HUES64 (cell line): ENCODE measurements at regions not wholly inside any gene's neighbourhood (a gene's known extent, or its start where the extent isn't known, plus 50 kb on each side); places are given as distances from the start of the nearest gene placed in this dataset.

Experiments used
- H3K27ac ChIP-seq: 2 replicates; pipeline ENCODE4 v1.7.0; 2013; ENCODE audit warnings: low read depth, low read length, inconsistent platforms
- H3K27me3 ChIP-seq: 2 replicates; pipeline ENCODE4 v1.6.1; 2013; ENCODE audit warnings: mild to moderate bottlenecking, low read length; ENCODE audit not compliant: insufficient read depth
- H3K36me3 ChIP-seq: 2 replicates; pipeline ENCODE4 v1.6.1; 2013; ENCODE audit warnings: mild to moderate bottlenecking, low read length; ENCODE audit not compliant: insufficient read depth
- H3K4me1 ChIP-seq: 2 replicates; pipeline ENCODE4 v1.6.1; 2013; ENCODE audit warnings: mild to moderate bottlenecking, low read length, moderate library complexity; ENCODE audit not compliant: insufficient read depth
- H3K4me3 ChIP-seq: 2 replicates; pipeline ENCODE4 v1.5.1; 2013; ENCODE audit warnings: mild to moderate bottlenecking, low read length, moderate library complexity
- H3K9ac ChIP-seq: 2 replicates; pipeline ENCODE4 v1.6.1; 2013; ENCODE audit warnings: mild to moderate bottlenecking, low read depth, low read length
- H3K9me3 ChIP-seq: 2 replicates; pipeline ENCODE4 v1.6.1; 2013; ENCODE audit warnings: low read depth, low read length; ENCODE audit not compliant: insufficient read depth
- WGBS: fragments of 150-250, 120-280 bp; methylation state at CpG from one replicate; pipeline ENCODE4 v1.1.7; 2013; ENCODE audit warnings: missing lambda C conversion rate; 5-methylcytosine and 5-hydroxymethylcytosine counted together

DNA sequence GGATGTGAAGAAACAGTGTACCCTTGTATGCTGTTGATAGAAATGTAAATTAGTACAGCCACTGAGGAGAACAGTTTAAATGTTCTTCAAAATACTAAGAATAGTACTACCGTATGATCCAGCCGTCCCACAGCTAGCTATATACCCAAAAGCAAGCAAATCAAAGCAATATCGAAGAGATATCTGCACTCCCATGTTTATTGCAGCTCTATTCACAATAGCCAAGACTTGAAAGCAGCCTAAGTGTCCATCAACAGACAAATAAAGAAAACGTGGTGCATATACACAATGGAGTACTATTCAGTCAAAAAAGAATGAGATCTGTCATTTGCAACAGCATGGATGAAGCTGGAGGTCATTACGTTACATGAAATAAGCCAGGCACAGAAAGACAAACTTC lies 88.5 kb upstream of the SLC38A4 start:
- H3K9ac ChIP-seq: no peak overlapping the region
- no peaks in the 10 kb centered on the region for H3K36me3 ChIP-seq
- H3K4me3 ChIP-seq: no peak overlapping the region
- peaks cover 3% of the 10 kb centered on the region; the same call in 1 of the 2 replicates for H3K9me3 ChIP-seq
- H3K27ac ChIP-seq: no peak overlapping the region
- H3K27me3 ChIP-seq: no peaks in the 10 kb centered on the region
- WGBS: 85% methylated on average over 5 of the region's 5 CpGs
- no peaks in the 10 kb centered on the region for H3K4me1 ChIP-seq

DNA sequence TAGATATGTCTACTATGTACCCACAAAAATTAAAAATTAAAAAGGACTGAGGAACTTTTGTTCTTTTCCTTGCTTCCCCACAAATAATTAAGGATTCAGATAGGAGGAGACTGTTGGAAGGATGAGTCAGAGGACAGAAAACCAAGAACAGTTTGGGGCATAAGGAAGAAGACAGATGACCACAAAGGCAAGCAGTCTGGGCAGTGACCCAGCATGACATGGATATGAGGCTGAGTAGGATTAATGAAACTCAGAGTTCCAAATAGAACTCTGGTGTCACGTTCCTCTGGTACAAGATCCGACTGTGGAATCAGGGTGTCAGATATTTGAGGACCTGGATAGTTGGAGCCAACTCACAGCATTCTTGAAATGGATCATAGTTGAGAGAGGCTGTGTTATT lies 89.3 kb upstream of the SLC38A4 start:
- Histone ChIP-seq H3K36me3 (no peaks in the 10 kb centered on the region), H3K4me3 (no peak overlapping the region), H3K27ac (no peak overlapping the region), H3K4me1 (no peaks in the 10 kb centered on the region), H3K9me3 (peaks cover 3% of the 10 kb centered on the region; the same call in 1 of the 2 replicates), H3K27me3 (no peaks in the 10 kb centered on the region), H3K9ac (no peak overlapping the region)
- WGBS: 87% methylated on average over 2 of the region's 2 CpGs

DNA sequence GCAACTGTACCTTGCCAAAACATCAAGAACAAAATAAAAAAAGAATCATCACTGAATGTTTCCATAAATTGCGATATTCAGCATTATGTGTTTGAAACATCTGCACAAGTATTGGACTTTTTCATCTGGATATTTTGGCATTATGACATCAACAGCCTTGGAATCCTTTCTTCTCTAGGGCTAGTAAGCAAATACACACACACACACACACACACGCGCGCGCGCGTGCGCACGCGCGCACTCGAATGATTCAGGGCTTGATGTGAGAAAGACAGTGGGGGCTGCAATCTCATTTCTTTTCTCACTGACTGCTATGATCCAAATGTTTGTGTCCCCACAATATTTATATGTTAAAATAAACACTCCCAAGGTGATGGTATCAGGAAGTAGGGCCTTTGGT lies 90.0 kb upstream of the SLC38A4 start:
- Histone ChIP-seq H3K27me3 (no peaks in the 10 kb centered on the region), H3K27ac (no peak overlapping the region)

DNA sequence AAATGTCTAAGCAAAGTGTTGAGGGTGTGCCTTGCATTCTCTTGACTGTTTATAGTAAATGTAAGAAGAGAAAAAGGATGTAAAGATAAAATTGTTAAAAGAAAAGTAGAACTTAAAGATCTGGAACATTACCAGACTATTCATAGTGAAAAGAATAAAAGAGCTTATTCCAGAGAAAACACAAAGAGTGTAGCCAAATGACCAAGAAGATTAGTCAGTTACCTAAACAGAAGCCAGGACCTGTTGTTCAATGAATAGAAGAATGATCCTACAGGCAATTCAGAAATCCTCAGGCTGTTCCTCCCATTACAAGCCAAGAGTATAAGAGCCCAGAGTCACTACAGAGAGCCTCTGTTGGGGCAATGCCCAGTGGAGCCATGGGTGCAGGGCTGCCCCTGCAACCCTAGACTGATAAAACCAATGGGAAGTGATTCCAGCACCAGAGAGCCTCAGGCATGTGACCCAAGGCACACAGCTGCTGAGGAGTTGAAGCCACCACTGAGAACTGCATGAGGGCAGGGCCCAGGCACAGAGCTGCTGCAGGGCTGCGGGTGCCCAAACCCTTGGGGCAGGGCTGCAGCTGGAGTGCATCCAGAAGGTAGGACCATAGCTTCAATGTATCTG lies 91.1 kb upstream of the SLC38A4 start:
- Histone ChIP-seq H3K9me3 (no peaks in the 10 kb centered on the region), H3K27ac (no peak overlapping the region), H3K27me3 (no peaks in the 10 kb centered on the region), H3K4me1 (no peaks in the 10 kb centered on the region), H3K9ac (no peak overlapping the region), H3K36me3 (no peaks in the 10 kb centered on the region), H3K4me3 (no peak overlapping the region)
- WGBS: 90% methylated on average over 1 of the region's 1 CpG

More for the DNA sequence above, 90.0 kb upstream of the SLC38A4 start:
- H3K36me3 ChIP-seq: no peaks in the 10 kb centered on the region
- no peak overlapping the region for H3K4me3 ChIP-seq
- no peaks in the 10 kb centered on the region for H3K4me1 ChIP-seq
- WGBS: 92% methylated on average over 2 of the region's 12 CpGs
- no peak overlapping the region for H3K9ac ChIP-seq
- H3K9me3 ChIP-seq: peaks cover 1% of the 10 kb centered on the region; the same call in 1 of the 2 replicates

DNA sequence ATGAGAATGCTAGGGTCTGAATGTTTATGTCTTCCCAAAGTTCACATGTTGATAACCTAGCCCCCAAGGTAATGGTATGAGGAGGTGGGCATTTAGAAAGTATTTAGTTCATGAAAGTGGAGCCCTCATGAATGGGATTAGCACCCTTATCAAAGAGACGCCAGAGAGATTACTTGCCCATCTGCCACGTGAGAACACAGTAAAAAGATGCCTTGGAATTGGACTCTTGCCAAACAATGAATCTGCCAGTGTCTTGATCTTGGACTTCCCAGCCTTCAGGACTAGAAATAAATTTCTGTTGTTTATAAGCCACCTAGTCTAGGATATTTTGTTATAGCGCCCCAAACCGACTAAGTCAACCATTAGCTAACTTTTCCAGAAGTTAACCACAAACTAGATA lies 92.0 kb upstream of the SLC38A4 start:
- Histone ChIP-seq H3K9me3 (no peaks in the 10 kb centered on the region), H3K27me3 (no peaks in the 10 kb centered on the region), H3K36me3 (no peaks in the 10 kb centered on the region), H3K9ac (no peak overlapping the region), H3K27ac (no peak overlapping the region), H3K4me1 (no peaks in the 10 kb centered on the region), H3K4me3 (no peak overlapping the region)
- 95% methylated on average over 4 of the region's 4 CpGs for WGBS

DNA sequence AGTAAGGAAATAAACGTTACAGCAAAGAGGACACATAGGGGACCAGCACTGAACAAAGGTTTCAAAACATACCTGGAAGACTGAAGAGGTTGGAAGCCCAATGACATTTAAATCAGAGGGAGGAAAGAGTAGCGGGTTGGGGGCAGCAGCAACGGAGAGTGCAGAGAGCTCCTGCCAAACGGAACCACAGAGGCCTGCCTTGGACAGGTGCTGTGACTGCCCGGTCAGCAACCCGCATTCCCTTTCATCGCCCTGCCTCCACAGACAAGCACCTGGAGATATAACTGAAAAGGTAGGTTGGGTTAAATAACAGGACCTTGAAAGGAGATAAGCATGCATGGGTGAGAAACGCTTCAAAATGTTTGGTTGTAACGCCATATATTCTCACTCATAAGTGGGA lies 92.8 kb upstream of the SLC38A4 start:
- H3K4me3 ChIP-seq: no peak overlapping the region
- H3K27me3 ChIP-seq: no peaks in the 10 kb centered on the region
- H3K9ac ChIP-seq: no peak overlapping the region
- H3K36me3 ChIP-seq: no peaks in the 10 kb centered on the region
- no peak overlapping the region for H3K27ac ChIP-seq
- 92% methylated on average over 9 of the region's 9 CpGs for WGBS
- H3K9me3 ChIP-seq: no peaks in the 10 kb centered on the region
- H3K4me1 ChIP-seq: no peaks in the 10 kb centered on the region

DNA sequence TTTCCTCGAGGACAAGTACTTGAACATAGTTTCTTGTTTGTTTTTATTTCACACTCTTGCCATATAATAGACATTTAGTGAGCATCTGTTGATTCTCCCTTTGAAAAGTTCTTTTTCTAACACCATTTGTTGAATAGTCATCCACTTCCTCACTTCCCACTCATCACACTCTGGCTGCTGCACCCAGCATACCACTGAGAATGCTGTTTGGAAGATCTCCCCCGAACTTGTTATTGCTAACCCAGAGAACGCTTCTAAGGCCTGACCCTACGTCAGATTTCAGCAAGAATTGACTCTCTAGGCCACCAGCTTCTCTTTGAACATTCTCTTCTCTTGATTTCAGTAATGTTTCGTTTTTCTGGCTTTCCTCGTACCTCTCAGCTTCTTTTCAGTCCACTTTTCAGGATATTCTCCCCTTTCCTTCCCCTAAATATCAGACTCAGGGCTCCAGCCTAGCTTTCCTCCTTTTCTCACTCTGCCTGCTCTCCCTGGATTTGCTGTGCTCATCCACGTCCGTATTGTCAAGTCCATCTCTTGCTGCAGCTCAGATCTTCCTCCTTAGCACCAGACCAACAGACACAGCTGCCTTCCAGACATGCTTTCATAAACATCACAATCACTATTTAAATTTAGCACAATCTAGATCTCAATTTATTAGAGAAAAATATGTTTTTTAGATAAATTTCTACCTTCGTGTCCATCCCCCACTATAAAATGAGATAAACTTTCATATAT lies 94.0 kb upstream of the SLC38A4 start:
- no peak overlapping the region for H3K4me3 ChIP-seq
- WGBS: 92% methylated on average over 8 of the region's 9 CpGs
- no peak overlapping the region for H3K9ac ChIP-seq
- H3K27me3 ChIP-seq: no peaks in the 10 kb centered on the region
- no peak overlapping the region for H3K27ac ChIP-seq
- no peaks in the 10 kb centered on the region for H3K4me1 ChIP-seq
- H3K36me3 ChIP-seq: no peaks in the 10 kb centered on the region
- H3K9me3 ChIP-seq: no peaks in the 10 kb centered on the region

DNA sequence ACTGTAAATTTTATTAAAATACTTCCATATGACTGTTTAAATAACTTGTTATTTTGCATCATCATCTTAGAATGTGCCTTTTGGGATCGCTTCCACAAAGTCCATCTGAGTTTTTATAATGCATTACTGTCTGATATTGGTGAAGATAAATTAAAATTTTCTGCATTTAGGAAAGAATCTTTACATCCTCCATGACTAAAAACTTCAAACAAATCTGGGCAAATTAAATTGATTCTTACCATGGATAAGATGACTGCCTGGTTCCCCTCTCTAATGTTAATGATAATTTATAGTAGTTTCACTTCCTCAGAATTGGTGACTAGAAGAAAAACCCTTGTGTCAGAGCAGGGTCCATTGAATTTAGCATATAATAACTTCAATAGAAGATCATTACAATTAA lies 94.7 kb upstream of the SLC38A4 start:
- Histone ChIP-seq H3K4me1 (no peaks in the 10 kb centered on the region), H3K27me3 (no peaks in the 10 kb centered on the region), H3K4me3 (no peak overlapping the region), H3K9ac (no peak overlapping the region), H3K36me3 (no peaks in the 10 kb centered on the region), H3K27ac (no peak overlapping the region), H3K9me3 (no peaks in the 10 kb centered on the region)
- no CpG with 5 or more reads among the region's 1 CpG for WGBS

DNA sequence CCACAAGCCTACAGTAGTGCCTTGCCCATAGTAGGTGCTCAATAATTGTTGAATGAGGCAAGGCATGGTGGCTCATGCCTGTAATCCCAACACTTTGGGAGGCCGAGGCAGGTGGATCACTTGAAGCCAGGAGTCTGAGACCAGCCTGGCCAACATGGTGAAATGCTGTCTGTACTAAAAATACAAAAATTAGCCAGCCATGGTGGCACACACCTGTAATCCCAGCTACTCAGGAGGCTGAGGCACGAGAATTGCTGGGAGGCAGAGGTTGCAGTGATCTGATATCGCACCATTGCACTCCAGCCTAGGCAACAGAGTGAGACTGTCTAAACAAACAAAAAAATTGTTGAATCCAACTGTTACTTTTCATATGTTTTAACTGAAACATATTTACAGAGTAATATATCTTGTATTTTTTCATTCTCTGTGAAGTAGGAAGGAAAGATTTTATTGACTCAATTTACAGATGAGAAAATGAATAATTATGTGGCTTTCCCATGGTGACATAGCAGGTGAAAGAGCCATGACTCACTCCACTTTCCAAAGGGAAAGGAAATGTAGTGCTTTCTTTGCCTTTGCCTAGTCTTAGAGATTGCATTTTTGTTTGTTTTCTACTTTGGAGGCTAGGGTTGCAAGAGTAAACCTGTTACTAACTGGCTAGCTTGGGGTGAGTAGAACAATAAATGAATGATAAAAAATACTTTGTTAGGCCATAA lies 95.4 kb upstream of the SLC38A4 start:
- H3K27me3 ChIP-seq: no peaks in the 10 kb centered on the region
- no peaks in the 10 kb centered on the region for H3K9me3 ChIP-seq
- H3K36me3 ChIP-seq: no peaks in the 10 kb centered on the region
- no peaks in the 10 kb centered on the region for H3K4me1 ChIP-seq
- no peak overlapping the region for H3K27ac ChIP-seq
- WGBS: 97% methylated on average over 3 of the region's 3 CpGs
- no peak overlapping the region for H3K4me3 ChIP-seq
- H3K9ac ChIP-seq: no peak overlapping the region

DNA sequence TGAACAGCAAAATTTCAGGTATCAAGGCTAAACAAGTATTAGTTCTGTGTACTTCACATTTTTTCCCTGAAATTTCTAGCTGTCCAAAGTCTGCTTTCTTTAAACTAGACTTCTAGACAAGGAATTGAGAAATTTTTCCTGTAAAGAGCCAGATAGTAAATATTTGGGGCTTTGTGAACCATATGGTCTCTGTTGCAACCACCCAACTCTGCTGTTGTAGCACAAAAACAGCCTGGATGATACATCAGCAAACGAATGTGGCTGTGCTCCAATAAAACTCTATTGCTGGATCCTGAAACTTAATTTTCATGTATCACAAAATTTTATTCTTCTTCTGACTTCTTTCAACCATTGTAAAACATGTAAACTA lies 96.0 kb upstream of the SLC38A4 start:
- WGBS: 90% methylated on average over 1 of the region's 1 CpG
- no peaks in the 10 kb centered on the region for H3K4me1 ChIP-seq
- no peak overlapping the region for H3K9ac ChIP-seq
- no peaks in the 10 kb centered on the region for H3K9me3 ChIP-seq
- no peak overlapping the region for H3K27ac ChIP-seq
- H3K36me3 ChIP-seq: no peaks in the 10 kb centered on the region
- H3K4me3 ChIP-seq: no peak overlapping the region
- H3K27me3 ChIP-seq: no peaks in the 10 kb centered on the region

DNA sequence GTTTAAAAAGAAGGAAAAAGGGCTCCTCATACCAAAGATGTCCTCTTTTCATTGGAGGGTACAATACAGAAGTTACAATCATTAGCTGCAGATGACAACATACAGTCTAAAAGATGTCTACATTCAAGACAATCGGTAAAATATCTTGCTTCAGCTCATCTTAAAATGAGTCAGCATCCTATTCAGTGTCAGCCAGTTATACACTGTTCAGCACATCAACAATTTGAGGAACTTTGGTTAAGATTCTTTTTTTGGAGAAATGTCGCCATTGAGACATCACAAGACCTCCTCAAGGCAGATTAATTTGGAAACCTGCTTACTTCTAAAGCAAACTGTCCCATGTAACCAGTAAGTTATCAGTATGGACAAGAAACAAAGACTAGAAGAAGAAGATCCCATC lies 100.7 kb upstream of the SLC38A4 start:
- Histone ChIP-seq H3K4me3 (no peak overlapping the region), H3K27ac (no peak overlapping the region), H3K9ac (no peak overlapping the region), H3K27me3 (no peaks in the 10 kb centered on the region), H3K36me3 (no peaks in the 10 kb centered on the region), H3K4me1 (no peaks in the 10 kb centered on the region), H3K9me3 (no peaks in the 10 kb centered on the region)
- 88% methylated on average over 2 of the region's 2 CpGs for WGBS
